ENCODE measurements at regions not wholly inside any gene's neighbourhood (a gene's known extent, or its start where the extent isn't known, plus 50 kb on each side); places are given as distances from the start of the nearest gene placed in this dataset.
"Not testable (repeated sequence)": the region's sequence is repeated elsewhere in the genome, so short reads cannot be mapped to it uniquely, and the experiment has no call there.

GRCh38 chrX:110466790-110467189 is 108.1 kb downstream of the RTL9 start:
- no peaks in the 10 kb centered on the region for H3K9me3 ChIP-seq
- no peak for DNase-seq
- no peaks in the 10 kb centered on the region for H3K36me3 ChIP-seq
- no peak overlapping the region for H3K4me3 ChIP-seq
- no peaks in the 10 kb centered on the region for H3K27me3 ChIP-seq

GRCh38 chrX:110472265-110472664 is 113.6 kb downstream of the RTL9 start:
- Histone ChIP-seq H3K27me3 (no peaks in the 10 kb centered on the region), H3K9me3 (no peaks in the 10 kb centered on the region), H3K4me3 (no peak overlapping the region), H3K36me3 (no peaks in the 10 kb centered on the region)
- no peak for DNase-seq

- Histone ChIP-seq H3K36me3 (no peaks in the 10 kb centered on the region), H3K9me3 (no peaks in the 10 kb centered on the region), H3K27me3 (no peaks in the 10 kb centered on the region), H3K4me3 (no peak overlapping the region)
- DNase-seq: no peak
These were observed 119.1 kb downstream of the RTL9 start for GRCh38 chrX:110477593-110478228.

- DNase-seq: no peak
- Histone ChIP-seq H3K27me3 (no peaks in the 10 kb centered on the region), H3K36me3 (no peaks in the 10 kb centered on the region), H3K4me3 (no peak overlapping the region), H3K9me3 (no peaks in the 10 kb centered on the region)
These were observed 133.4 kb downstream of the RTL9 start for GRCh38 chrX:110491846-110492620.

- no peak for DNase-seq
These were observed 146.3 kb downstream of the RTL9 start for GRCh38 chrX:110504947-110505346.

GRCh38 chrX:110509755-110510532 is 151.3 kb downstream of the RTL9 start:
- no peaks in the 10 kb centered on the region for H3K27me3 ChIP-seq
- no peaks in the 10 kb centered on the region for H3K36me3 ChIP-seq
- H3K9me3 ChIP-seq: no peaks in the 10 kb centered on the region
- H3K4me3 ChIP-seq: no peak overlapping the region
- no peak for DNase-seq

More at GRCh38 chrX:110504947-110505346, 146.3 kb downstream of the RTL9 start:
- no peaks in the 10 kb centered on the region for H3K9me3 ChIP-seq
- no peak overlapping the region for H3K4me3 ChIP-seq
- H3K27me3 ChIP-seq: no peaks in the 10 kb centered on the region
- H3K36me3 ChIP-seq: no peaks in the 10 kb centered on the region

- no peak overlapping the region for H3K4me3 ChIP-seq
- H3K9me3 ChIP-seq: no peaks in the 10 kb centered on the region
- DNase-seq: no peak
- no peaks in the 10 kb centered on the region for H3K27me3 ChIP-seq
- H3K36me3 ChIP-seq: no peaks in the 10 kb centered on the region
These were observed 152.6 kb downstream of the RTL9 start for GRCh38 chrX:110511238-110511637.

GRCh38 chrX:110512341-110512740 is 153.7 kb downstream of the RTL9 start:
- no peak for DNase-seq
- no peaks in the 10 kb centered on the region for H3K36me3 ChIP-seq
- H3K9me3 ChIP-seq: no peaks in the 10 kb centered on the region
- no peaks in the 10 kb centered on the region for H3K27me3 ChIP-seq
- no peak overlapping the region for H3K4me3 ChIP-seq

GRCh38 chrX:110514509-110514908 is 155.9 kb downstream of the RTL9 start:
- Histone ChIP-seq H3K9me3 (no peaks in the 10 kb centered on the region), H3K36me3 (no peaks in the 10 kb centered on the region), H3K4me3 (no peak overlapping the region), H3K27me3 (no peaks in the 10 kb centered on the region)
- DNase-seq: no peak

GRCh38 chrX:110519501-110519900 is 160.9 kb downstream of the RTL9 start:
- no peaks in the 10 kb centered on the region for H3K9me3 ChIP-seq
- H3K27me3 ChIP-seq: no peaks in the 10 kb centered on the region
- no peak for DNase-seq
- H3K36me3 ChIP-seq: no peaks in the 10 kb centered on the region
- H3K4me3 ChIP-seq: no peak overlapping the region

GRCh38 chrX:110519906-110520452 is 161.3 kb downstream of the RTL9 start:
- DNase-seq: no peak
- Histone ChIP-seq H3K36me3 (no peaks in the 10 kb centered on the region), H3K9me3 (no peaks in the 10 kb centered on the region), H3K27me3 (no peaks in the 10 kb centered on the region), H3K4me3 (no peak overlapping the region)

- not testable (repeated sequence) for H3K27me3 ChIP-seq, H3K9me3 ChIP-seq, DNase-seq, H3K36me3 ChIP-seq, H3K4me3 ChIP-seq
These were observed 162.0 kb downstream of the RTL9 start for GRCh38 chrX:110520652-110521051.

- Histone ChIP-seq H3K9me3 (no peaks in the 10 kb centered on the region; the same call in 1 of the 2 replicates), H3K36me3 (no peaks in the 10 kb centered on the region), H3K4me3 (no peak overlapping the region), H3K27me3 (no peaks in the 10 kb centered on the region)
- no peak for DNase-seq
These were observed 173.4 kb downstream of the RTL9 start for GRCh38 chrX:110531873-110532580.

- Histone ChIP-seq H3K27me3 (no peaks in the 10 kb centered on the region), H3K4me3 (no peak overlapping the region), H3K9me3 (no peaks in the 10 kb centered on the region), H3K36me3 (no peaks in the 10 kb centered on the region)
- DNase-seq: no peak
These were observed 173.9 kb downstream of the RTL9 start for GRCh38 chrX:110532581-110532931.

- Histone ChIP-seq H3K27me3 (no peaks in the 10 kb centered on the region), H3K4me3 (no peak overlapping the region), H3K9me3 (no peaks in the 10 kb centered on the region), H3K36me3 (no peaks in the 10 kb centered on the region)
- no peak for DNase-seq
These were observed 178.2 kb downstream of the RTL9 start for GRCh38 chrX:110536816-110537215.

- Histone ChIP-seq H3K36me3 (no peaks in the 10 kb centered on the region), H3K4me3 (no peak overlapping the region), H3K27me3 (no peaks in the 10 kb centered on the region), H3K9me3 (no peaks in the 10 kb centered on the region)
- no peak for DNase-seq
These were observed 182.6 kb downstream of the RTL9 start for GRCh38 chrX:110541266-110541665.

GRCh38 chrX:110550854-110551253 is 192.2 kb downstream of the RTL9 start:
- H3K9me3 ChIP-seq, H3K4me3 ChIP-seq, DNase-seq, H3K27me3 ChIP-seq, H3K36me3 ChIP-seq: not testable (repeated sequence)

Data from MG63 (cell line).